Fibroblast of villous mesenchyme (primary cell): ENCODE measurements at regions not wholly inside any gene's neighbourhood (a gene's known extent, or its start where the extent isn't known, plus 50 kb on each side); places are given as distances from the start of the nearest gene placed in this dataset.

Source experiments
- DNase-seq: peaks from one replicate; pipeline ENCODE4 v3.0.0-alpha.2; 2010; ENCODE audit warnings: low read depth
- H3K4me3 ChIP-seq: 2 replicates; pipeline ENCODE4 v1.5.1; 2011; ENCODE audit warnings: low read depth, mild to moderate bottlenecking, low read length
- TF ChIP-seq, protein P1 (sequence below): IDR thresholded peaks from 2 replicates; pipeline ENCODE4 v1.5.1; 2012; ENCODE audit warnings: low read depth, mild to moderate bottlenecking, low read length; ENCODE audit not compliant: insufficient read depth

DNA sequence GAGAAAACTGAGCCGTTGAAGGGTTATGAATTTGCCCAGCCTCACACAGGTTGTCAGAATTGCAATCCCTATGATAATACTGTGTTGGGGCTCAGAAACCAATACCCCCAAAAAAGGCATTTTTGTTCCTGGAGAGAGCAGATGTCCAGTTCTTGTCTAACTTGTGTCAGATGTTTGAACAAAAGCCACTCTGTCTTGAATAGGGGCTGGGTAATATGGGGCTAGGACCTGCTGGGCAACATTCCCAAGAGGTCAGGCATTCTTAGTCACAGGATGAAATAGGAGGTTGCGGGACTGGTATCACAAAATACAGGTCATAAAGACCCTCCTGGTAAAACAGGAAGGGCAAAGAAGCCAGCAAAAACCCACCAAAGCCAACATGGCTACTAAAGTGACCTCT is 482.1 kb downstream of the IPMK start:
- no peak for DNase-seq

DNA sequence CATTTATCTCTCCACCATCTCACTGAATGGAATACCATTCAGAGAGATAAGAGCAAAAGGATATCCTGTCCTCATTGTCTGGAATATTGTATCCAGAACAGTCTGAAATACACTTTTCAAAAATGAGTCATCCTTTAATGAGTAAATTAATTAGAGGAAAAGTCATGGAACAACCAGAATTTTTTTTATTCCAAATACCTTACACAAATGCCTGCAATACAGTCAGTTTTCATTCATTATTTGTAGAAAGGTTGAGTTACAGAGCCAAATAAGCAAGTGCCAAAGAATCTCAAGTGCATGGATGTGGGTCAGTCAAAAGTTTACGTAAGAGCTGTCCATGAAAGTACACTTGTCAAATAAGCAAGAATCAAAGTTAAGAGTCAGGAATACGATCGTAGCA is 482.6 kb downstream of the IPMK start:
- DNase-seq, result no peak
- TF ChIP-seq, protein P1, sequence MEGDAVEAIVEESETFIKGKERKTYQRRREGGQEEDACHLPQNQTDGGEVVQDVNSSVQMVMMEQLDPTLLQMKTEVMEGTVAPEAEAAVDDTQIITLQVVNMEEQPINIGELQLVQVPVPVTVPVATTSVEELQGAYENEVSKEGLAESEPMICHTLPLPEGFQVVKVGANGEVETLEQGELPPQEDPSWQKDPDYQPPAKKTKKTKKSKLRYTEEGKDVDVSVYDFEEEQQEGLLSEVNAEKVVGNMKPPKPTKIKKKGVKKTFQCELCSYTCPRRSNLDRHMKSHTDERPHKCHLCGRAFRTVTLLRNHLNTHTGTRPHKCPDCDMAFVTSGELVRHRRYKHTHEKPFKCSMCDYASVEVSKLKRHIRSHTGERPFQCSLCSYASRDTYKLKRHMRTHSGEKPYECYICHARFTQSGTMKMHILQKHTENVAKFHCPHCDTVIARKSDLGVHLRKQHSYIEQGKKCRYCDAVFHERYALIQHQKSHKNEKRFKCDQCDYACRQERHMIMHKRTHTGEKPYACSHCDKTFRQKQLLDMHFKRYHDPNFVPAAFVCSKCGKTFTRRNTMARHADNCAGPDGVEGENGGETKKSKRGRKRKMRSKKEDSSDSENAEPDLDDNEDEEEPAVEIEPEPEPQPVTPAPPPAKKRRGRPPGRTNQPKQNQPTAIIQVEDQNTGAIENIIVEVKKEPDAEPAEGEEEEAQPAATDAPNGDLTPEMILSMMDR, result no peak
- H3K4me3 ChIP-seq, result no peak overlapping the region

More for the DNA sequence above, 482.1 kb downstream of the IPMK start:
- TF ChIP-seq, protein P1, result no peak
- no peak overlapping the region for H3K4me3 ChIP-seq

DNA sequence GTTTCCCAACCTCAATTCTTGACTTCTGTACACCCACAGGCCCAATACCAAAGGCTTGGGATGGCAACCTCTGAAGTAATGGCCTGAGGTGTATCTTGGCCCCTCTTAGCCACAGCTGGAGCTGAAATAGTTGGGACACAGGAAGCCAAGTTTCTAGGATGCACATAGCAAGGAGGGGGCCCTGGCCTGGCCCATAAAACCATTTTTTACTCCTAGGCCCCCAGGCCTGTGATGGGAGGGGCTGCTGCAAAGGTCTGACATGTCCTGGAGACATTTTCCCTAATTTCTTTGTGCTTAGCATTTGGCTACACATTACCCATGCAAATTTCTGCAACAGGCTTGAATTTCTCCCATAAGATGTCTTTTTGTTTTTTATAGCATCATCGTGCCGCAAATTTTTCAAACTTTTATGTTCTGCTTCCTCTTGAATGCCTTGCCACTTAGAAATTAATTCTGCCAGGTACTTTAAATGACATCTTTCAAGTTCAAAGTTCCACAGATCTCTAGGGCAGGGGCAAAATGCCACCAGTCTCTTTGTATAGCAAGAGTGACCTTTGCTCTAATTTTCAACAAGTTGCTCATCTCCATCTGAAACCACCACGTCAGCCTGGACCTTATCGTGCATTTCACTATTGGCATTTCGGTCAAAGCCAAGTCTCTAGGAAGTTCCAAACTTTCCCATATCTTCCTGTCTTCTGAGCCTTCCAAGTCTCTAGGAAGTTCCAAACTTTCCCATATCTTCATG is 490.8 kb downstream of the IPMK start:
- no peak overlapping the region for H3K4me3 ChIP-seq
- no peak for DNase-seq
- TF ChIP-seq, protein P1, result no peak

DNA sequence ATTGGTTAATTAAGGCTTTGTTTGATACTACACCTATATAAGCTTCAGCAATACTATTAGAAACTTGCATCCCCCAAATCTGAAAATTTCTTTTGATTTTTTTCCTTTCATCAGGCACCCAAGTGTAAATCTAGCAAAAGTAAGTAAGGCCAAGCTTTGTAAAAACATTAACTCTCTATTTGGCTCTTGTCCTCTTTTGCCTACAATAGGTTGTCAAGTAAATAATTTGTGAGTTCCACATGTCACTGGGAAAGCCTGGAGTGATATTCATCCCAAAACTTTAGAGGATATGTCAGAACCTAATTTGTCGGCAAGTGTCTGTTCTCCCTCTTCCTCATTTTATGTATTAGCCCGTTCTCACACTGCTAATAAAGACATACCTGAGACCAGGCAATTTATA is 492.4 kb downstream of the IPMK start:
- no peak overlapping the region for H3K4me3 ChIP-seq
- no peak for DNase-seq
- TF ChIP-seq, protein P1, result no peak

- H3K4me3 ChIP-seq, result no peak overlapping the region
- DNase-seq, result peak; percentile 1
- TF ChIP-seq, protein P1, result no peak
These were observed 498.4 kb downstream of the IPMK start for GRCh38 chr10:57769298-57769697.

- TF ChIP-seq, protein P1, result no peak
- no peak for DNase-seq
- no peak overlapping the region for H3K4me3 ChIP-seq
These were observed 507.9 kb downstream of the IPMK start for GRCh38 chr10:57759777-57760176.

DNA sequence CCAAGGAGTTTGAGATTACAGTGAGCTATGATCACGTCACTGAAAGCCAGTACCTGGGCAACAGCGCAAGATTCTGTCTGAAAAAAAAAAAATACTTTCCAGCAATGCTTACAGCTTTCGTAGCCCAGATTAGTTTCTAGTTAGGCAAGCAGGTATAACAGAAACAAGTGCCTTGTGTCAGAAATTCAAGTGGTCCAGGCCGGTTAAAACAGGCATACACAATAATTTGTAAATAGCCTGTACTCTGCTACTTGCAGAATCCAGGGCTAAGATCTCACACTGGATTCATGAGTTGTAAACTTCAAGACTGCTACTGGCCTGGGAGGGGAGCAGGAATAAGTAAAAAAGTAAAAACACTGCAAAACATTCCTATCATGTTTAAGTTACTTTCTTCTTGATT is 512.9 kb downstream of the IPMK start:
- DNase-seq, result no peak
- TF ChIP-seq, protein P1, result no peak
- H3K4me3 ChIP-seq, result no peak overlapping the region
